BE2C (cell line): ENCODE measurements at regions not wholly inside any gene's neighbourhood (a gene's known extent, or its start where the extent isn't known, plus 50 kb on each side); places are given as distances from the start of the nearest gene placed in this dataset.

Experiments
- DNase-seq: peaks from one replicate; pipeline ENCODE4 v3.0.0-alpha.2; 2020
- H3K27me3 ChIP-seq: fragments of 250-450 bp; sonication (Bioruptor Pico); 2 replicates; pipeline ENCODE4 v1.5.1; 2020; ENCODE audit warnings: mild to moderate bottlenecking
- H3K36me3 ChIP-seq: fragments of 250-450 bp; sonication (Bioruptor Pico); 2 replicates; pipeline ENCODE4 v1.5.1; 2020; ENCODE audit warnings: mild to moderate bottlenecking
- H3K4me1 ChIP-seq: fragments of 250-450 bp; sonication (Bioruptor Pico); 2 replicates; pipeline ENCODE4 v1.5.1; 2020
- H3K4me3 ChIP-seq: 2 replicates; pipeline ENCODE4 v1.5.1; 2011; ENCODE audit warnings: low read depth, low read length
- H3K9me3 ChIP-seq: fragments of 250-450 bp; sonication (Bioruptor Pico); 2 replicates; pipeline ENCODE4 v1.5.1; 2020
- TF ChIP-seq, protein P1 (sequence below): IDR thresholded peaks from 2 replicates; pipeline ENCODE4 v1.5.1; 2012; ENCODE audit warnings: mild to moderate bottlenecking, low read depth, low read length

- Histone ChIP-seq H3K9me3 (no peaks in the 10 kb centered on the region), H3K4me3 (no peak overlapping the region), H3K36me3 (no peaks in the 10 kb centered on the region), H3K27me3 (no peaks in the 10 kb centered on the region), H3K4me1 (no peaks in the 10 kb centered on the region)
- DNase-seq, result no peak
- TF ChIP-seq, protein P1, sequence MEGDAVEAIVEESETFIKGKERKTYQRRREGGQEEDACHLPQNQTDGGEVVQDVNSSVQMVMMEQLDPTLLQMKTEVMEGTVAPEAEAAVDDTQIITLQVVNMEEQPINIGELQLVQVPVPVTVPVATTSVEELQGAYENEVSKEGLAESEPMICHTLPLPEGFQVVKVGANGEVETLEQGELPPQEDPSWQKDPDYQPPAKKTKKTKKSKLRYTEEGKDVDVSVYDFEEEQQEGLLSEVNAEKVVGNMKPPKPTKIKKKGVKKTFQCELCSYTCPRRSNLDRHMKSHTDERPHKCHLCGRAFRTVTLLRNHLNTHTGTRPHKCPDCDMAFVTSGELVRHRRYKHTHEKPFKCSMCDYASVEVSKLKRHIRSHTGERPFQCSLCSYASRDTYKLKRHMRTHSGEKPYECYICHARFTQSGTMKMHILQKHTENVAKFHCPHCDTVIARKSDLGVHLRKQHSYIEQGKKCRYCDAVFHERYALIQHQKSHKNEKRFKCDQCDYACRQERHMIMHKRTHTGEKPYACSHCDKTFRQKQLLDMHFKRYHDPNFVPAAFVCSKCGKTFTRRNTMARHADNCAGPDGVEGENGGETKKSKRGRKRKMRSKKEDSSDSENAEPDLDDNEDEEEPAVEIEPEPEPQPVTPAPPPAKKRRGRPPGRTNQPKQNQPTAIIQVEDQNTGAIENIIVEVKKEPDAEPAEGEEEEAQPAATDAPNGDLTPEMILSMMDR, result no peak
Measured at GRCh38 chr6:139657119-139657518, 282.7 kb upstream of the CITED2 start.

DNA sequence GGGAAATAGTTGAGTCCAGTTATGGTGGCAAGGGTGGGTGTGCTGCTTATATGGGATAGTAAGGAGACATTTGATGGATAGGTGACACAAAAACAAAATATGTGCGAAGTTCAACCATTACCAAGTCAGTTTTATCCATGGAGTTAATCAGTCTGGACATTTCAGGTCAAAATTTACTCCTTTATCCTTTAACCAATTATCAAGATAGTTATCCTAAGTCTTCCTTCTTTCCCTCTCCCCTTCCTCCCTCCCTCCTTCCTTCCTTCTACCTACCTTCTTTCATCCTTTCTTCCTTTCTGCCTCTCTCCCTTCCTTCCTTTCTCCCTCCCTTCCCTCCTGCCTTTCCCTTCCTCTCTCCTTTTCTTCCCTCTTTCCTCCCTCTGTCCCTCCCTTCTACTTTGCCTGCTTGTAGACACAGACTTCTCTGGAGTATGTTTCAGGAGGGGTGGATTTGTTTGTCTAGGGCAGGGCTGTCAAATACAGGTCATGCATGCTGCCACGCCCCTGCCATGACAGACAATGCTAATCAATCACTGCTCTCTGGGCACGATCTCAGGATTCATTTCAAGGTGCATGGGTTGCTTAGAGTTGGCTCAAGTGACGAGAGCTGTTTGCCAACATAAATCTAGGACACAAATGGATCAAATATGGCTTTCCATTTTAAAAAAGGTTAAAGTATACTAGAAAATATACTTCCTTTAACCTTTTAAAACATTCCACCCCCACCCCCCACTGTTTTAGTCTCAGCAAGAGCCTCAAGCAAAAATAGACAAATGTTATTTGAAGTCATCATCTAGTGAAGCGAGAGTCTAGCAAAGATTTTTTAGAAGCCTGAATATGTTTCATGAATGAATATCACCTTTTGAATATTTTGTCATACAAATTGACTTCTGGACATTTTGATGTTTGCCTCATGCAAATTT lies 281.6 kb upstream of the CITED2 start:
- H3K36me3 ChIP-seq, result no peaks in the 10 kb centered on the region
- no peaks in the 10 kb centered on the region for H3K27me3 ChIP-seq
- TF ChIP-seq, protein P1, result no peak
- no peak overlapping the region for H3K4me3 ChIP-seq
- H3K9me3 ChIP-seq, result no peaks in the 10 kb centered on the region
- DNase-seq, result no peak
- no peaks in the 10 kb centered on the region for H3K4me1 ChIP-seq

DNA sequence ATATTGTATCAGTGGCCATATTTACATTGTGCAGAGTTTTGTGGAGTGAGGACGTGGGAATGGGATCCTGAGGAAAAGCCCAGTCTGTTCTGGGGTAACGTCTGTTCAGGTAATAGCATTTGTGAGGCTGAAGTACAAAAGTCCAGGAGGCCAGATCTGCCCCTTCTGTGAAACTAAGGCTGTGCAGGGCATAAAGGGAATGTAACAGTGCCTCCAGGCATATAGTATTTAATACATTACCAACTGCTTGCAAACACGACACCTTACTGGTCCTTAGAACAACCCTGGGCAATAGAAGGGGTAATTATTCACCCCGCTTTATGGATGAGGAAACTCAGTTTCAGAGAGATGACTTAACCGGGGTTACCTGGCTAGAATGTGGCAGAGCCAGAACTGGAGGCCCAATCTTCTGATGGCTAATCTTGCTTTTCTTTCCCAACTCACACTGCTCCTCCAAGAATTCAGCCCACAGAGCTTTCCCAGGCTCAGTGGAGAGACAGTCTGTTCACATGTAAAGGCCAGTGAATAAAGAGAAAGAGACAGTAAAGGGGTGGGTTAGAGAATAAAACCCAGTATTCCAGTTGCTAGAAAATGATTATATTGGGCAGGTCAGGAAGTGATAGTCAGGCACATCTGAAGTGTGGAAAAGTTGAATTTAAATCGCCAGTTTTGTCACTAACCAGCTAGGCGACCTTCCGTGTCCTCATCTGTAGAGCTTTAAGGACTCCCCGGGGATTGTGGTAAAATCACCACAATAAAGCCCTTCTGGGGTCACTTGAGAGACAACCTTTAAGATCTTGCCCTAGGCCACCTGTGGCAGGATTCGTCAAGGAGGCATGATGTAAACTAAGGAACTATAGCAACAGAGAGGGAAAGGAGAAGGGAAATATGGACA lies 280.7 kb upstream of the CITED2 start:
- Histone ChIP-seq H3K27me3 (no peaks in the 10 kb centered on the region), H3K36me3 (no peaks in the 10 kb centered on the region), H3K4me3 (no peak overlapping the region), H3K4me1 (no peaks in the 10 kb centered on the region), H3K9me3 (no peaks in the 10 kb centered on the region)
- no peak for DNase-seq
- TF ChIP-seq, protein P1, result no peak

DNA sequence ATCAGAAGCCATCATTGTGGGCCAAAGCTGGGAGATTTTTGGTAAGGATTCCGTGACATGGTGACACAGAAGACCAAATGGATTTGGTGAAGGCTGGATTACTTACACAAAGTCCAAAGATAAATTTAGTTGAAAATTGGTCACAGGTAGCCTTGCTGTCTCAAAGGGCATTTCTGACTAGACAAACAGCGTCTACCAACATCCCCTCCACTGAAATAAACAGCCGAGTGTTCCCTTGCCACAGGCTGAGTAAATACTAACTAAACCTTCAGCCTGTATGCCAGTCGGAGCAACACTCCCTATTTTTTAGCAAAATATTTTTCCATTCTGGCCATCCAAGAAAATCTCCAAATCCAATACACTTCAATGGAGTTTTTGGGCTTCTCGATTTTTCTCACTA lies 279.9 kb upstream of the CITED2 start:
- no peaks in the 10 kb centered on the region for H3K27me3 ChIP-seq
- no peak for DNase-seq
- no peaks in the 10 kb centered on the region for H3K4me1 ChIP-seq
- no peak overlapping the region for H3K4me3 ChIP-seq
- TF ChIP-seq, protein P1, result no peak
- no peaks in the 10 kb centered on the region for H3K9me3 ChIP-seq
- no peaks in the 10 kb centered on the region for H3K36me3 ChIP-seq

GRCh38 chr6:139653111-139653510 lies 278.7 kb upstream of the CITED2 start:
- no peaks in the 10 kb centered on the region for H3K9me3 ChIP-seq
- TF ChIP-seq, protein P1, result no peak
- no peaks in the 10 kb centered on the region for H3K27me3 ChIP-seq
- H3K4me3 ChIP-seq, result no peak overlapping the region
- no peaks in the 10 kb centered on the region for H3K36me3 ChIP-seq
- H3K4me1 ChIP-seq, result no peaks in the 10 kb centered on the region
- no peak for DNase-seq
